SU-DHL-6 (cell line): ENCODE measurements at regions not wholly inside any gene's neighbourhood (a gene's known extent, or its start where the extent isn't known, plus 50 kb on each side); places are given as distances from the start of the nearest gene placed in this dataset.

Source experiments
- H2AFZ ChIP-seq: fragments of 200-600 bp; sonication (generic); 2 replicates; pipeline ENCODE4 v1.6.1; 2014; ENCODE audit warnings: low read depth, mild to moderate bottlenecking, moderate library complexity, mixed read lengths, antibody characterized with exemption, low read length; ENCODE audit not compliant: severe bottlenecking
- H3F3A ChIP-seq: fragments of 200-600 bp; shearing (Covaris generic); 2 replicates; pipeline ENCODE4 v1.6.0; 2016; ENCODE audit warnings: antibody characterized with exemption, mild to moderate bottlenecking; ENCODE audit not compliant: insufficient read depth
- H3K27ac ChIP-seq: fragments of 200-600 bp; sonication (generic); 2 replicates; pipeline ENCODE4 v1.5.1; 2016; ENCODE audit warnings: low read depth, mild to moderate bottlenecking, low read length, moderate library complexity, mixed read lengths
- H3K27me3 ChIP-seq: fragments of 200-600 bp; sonication (generic), shearing (Covaris generic); 2 replicates; pipeline ENCODE4 v1.6.0; 2014; ENCODE audit warnings: mild to moderate bottlenecking, low read length
- H3K36me3 ChIP-seq: fragments of 200-600 bp; sonication (generic); 2 replicates; pipeline ENCODE4 v1.6.1; 2014; ENCODE audit warnings: mild to moderate bottlenecking, low read length, mixed read lengths
- H3K4me2 ChIP-seq: fragments of 300-600, 200-600 bp; shearing (Covaris generic), sonication (generic); 2 replicates; pipeline ENCODE4 v1.6.0; 2014; ENCODE audit warnings: low read length, low read depth, mild to moderate bottlenecking; ENCODE audit not compliant: poor library complexity, severe bottlenecking
- H3K4me3 ChIP-seq: fragments of 200-600 bp; sonication (generic); 2 replicates; pipeline ENCODE4 v1.5.1; 2014; ENCODE audit warnings: antibody characterized with exemption, low read length, mild to moderate bottlenecking, mixed read lengths; ENCODE audit not compliant: insufficient read depth, poor library complexity, severe bottlenecking
- H3K79me2 ChIP-seq: fragments of 200-600 bp; sonication (generic); 2 replicates; pipeline ENCODE4 v1.6.1; 2014; ENCODE audit warnings: mild to moderate bottlenecking, low read length, moderate library complexity; ENCODE audit not compliant: insufficient read depth
- H3K9ac ChIP-seq: fragments of 200-600 bp; sonication (generic); 2 replicates; pipeline ENCODE4 v1.7.0; 2014; ENCODE audit warnings: mild to moderate bottlenecking, low read length
- H3K9me2 ChIP-seq: fragments of 200-600 bp; sonication (generic); replicated peaks from 2 replicates; pipeline ENCODE4 v1.6.1; 2014; ENCODE audit warnings: low read length; ENCODE audit not compliant: insufficient read depth
- H3K9me3 ChIP-seq: fragments of 200-600 bp; sonication (generic); 2 replicates; pipeline ENCODE4 v1.6.1; 2014; ENCODE audit warnings: low read length, mixed read lengths; ENCODE audit not compliant: insufficient read depth
- H4K20me1 ChIP-seq: fragments of 200-600 bp; sonication (generic); 2 replicates; pipeline ENCODE4 v1.6.1; 2014; ENCODE audit warnings: low read depth, mild to moderate bottlenecking, antibody characterized with exemption, low read length, moderate library complexity, mixed read lengths
- EZH2phosphoT487 ChIP-seq: fragments of 200-600 bp; sonication (generic), shearing (Covaris generic); conservative IDR thresholded peaks from 2 replicates; pipeline ENCODE4 v1.6.1; 2018; ENCODE audit warnings: mild to moderate bottlenecking, antibody characterized with exemption, low read length, moderate library complexity, mixed read lengths
- TF ChIP-seq, protein P1 (sequence below): fragments of 200-600 bp; sonication (generic); IDR thresholded peaks from one replicate; pipeline ENCODE4 v1.5.1; 2017; ENCODE audit warnings: antibody characterized with exemption, mild to moderate bottlenecking, low read length, moderate library complexity; ENCODE audit not compliant: insufficient read depth, poor library complexity, severe bottlenecking

DNA sequence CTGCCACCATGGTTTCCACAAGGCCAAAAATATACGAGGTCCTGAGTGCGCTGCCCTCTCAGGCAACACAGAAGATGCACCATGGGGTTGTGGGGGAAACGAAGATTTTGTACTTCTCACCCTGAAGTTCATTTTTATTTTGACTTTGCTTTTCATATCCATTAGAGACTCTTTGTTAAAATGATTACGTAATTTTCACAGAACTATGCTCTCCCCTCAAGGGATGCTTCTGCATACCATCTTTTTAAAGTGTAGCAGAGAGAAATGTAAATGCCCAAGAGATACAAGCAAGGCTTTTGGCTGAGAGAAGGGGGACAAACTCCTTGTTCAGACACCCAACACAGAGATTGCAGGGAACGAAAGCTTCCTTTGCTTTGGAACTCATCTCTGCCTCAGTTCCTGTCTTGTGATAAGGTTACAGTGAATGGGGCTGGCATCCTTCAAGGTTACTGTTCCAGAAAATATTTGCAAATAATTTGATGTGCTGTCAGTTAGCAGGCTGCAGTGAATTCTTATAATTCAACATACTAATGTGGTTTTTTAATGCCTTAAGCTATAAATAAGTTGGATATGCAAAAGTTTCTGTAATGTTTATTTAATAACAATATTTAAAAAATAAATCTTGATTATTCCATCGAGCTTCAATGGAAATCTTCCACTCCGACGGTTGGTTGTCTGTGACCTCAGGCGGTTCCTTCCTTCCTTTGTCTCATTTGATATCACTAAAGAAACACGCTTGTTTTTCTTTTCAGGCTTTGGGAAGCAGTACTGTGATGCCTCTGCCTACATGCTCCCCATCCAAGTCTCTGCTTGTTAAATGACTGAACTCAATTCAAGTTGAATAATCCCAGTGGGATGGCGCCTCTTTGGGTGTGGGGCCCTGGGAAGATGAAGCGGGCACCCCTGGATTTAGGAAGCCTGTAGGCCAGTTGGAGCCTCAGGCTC is 209.3 kb upstream of the CTBP2 start:
- H3K9ac ChIP-seq = no peak overlapping the region
- no peaks in the 10 kb centered on the region for H3K36me3 ChIP-seq
- H3K79me2 ChIP-seq = no peaks in the 10 kb centered on the region
- no peaks in the 10 kb centered on the region for H3K9me2 ChIP-seq
- no peak overlapping the region for H3K27ac ChIP-seq
- H3K4me3 ChIP-seq = no peak overlapping the region
- H3K9me3 ChIP-seq = no peaks in the 10 kb centered on the region
- no peaks in the 10 kb centered on the region for H4K20me1 ChIP-seq
- no peak overlapping the region for H3K4me2 ChIP-seq
- H3F3A ChIP-seq = no peaks in the 10 kb centered on the region
- H2AFZ ChIP-seq = no peak overlapping the region
- H3K27me3 ChIP-seq = no peaks in the 10 kb centered on the region
- no peak for TF ChIP-seq EZH2phosphoT487
- TF ChIP-seq, protein P1, sequence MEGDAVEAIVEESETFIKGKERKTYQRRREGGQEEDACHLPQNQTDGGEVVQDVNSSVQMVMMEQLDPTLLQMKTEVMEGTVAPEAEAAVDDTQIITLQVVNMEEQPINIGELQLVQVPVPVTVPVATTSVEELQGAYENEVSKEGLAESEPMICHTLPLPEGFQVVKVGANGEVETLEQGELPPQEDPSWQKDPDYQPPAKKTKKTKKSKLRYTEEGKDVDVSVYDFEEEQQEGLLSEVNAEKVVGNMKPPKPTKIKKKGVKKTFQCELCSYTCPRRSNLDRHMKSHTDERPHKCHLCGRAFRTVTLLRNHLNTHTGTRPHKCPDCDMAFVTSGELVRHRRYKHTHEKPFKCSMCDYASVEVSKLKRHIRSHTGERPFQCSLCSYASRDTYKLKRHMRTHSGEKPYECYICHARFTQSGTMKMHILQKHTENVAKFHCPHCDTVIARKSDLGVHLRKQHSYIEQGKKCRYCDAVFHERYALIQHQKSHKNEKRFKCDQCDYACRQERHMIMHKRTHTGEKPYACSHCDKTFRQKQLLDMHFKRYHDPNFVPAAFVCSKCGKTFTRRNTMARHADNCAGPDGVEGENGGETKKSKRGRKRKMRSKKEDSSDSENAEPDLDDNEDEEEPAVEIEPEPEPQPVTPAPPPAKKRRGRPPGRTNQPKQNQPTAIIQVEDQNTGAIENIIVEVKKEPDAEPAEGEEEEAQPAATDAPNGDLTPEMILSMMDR = no peak

DNA sequence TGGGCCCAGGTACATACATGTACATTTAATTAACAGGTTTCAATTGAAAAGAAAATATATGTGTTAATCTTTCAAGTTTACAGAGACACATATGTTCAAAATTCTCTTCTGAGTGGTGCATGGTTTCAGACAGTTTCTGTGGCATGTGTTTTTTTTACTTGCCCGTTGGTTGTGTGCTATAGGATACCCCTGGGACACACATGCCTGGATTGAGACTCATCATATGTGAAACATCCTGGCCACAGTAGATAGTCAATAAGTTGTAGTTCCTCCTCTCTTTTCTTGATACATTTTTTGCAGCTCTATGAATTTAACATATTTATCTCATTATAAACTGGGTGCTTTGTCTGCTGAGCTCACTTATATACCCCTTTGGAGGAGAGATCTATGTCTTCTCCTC is 207.8 kb upstream of the CTBP2 start:
- no peak for TF ChIP-seq EZH2phosphoT487
- TF ChIP-seq, protein P1 = no peak
- Histone ChIP-seq H3K9me3 (no peaks in the 10 kb centered on the region), H3K4me2 (no peak overlapping the region), H4K20me1 (no peaks in the 10 kb centered on the region), H3F3A (no peaks in the 10 kb centered on the region), H3K79me2 (no peaks in the 10 kb centered on the region), H3K27me3 (no peaks in the 10 kb centered on the region), H3K27ac (no peak overlapping the region), H3K9ac (no peak overlapping the region), H2AFZ (no peak overlapping the region), H3K9me2 (no peaks in the 10 kb centered on the region), H3K36me3 (no peaks in the 10 kb centered on the region), H3K4me3 (no peak overlapping the region)

DNA sequence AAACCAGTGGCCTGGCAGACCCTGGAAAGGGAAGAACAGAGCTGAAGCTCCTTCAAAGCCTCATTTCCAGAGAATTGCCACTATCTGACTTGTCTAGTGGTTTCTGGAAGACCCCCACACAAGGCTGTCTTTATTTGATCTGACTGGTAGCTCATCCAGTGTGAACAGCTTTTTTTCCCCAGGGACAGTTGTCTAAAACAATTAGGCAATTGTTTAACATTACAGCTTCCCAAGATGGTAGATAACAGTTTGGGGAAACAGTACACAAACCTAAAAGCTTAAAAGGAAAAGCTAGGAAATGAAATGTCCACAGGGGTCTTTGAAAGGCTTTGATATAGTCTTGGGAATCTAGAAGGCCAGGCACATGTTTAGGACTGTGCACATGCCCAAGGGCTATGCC is 203.4 kb upstream of the CTBP2 start:
- Histone ChIP-seq H3K4me3 (no peak overlapping the region), H3K27me3 (no peaks in the 10 kb centered on the region), H3K9me2 (no peaks in the 10 kb centered on the region), H3K36me3 (no peaks in the 10 kb centered on the region), H3F3A (no peaks in the 10 kb centered on the region), H4K20me1 (no peaks in the 10 kb centered on the region), H3K9me3 (no peaks in the 10 kb centered on the region), H2AFZ (no peak overlapping the region), H3K9ac (no peak overlapping the region), H3K4me2 (no peak overlapping the region), H3K27ac (no peak overlapping the region), H3K79me2 (no peaks in the 10 kb centered on the region)
- TF ChIP-seq, protein P1 = no peak
- TF ChIP-seq EZH2phosphoT487 = no peak
